Activated CD4-positive, alpha-beta T cell treated with anti-CD3 and anti-CD28 coated beads, Interleukin-2, amount 50 U/mL, for 1 hour (primary cell): ENCODE measurements at regions not wholly inside any gene's neighbourhood (a gene's known extent, or its start where the extent isn't known, plus 50 kb on each side); places are given as distances from the start of the nearest gene placed in this dataset.
A peak's percentile ranks its signal among the peaks of the same experiment; 100 is the strongest.
"Not testable (repeated sequence)": the region's sequence is repeated elsewhere in the genome, so short reads cannot be mapped to it uniquely, and the experiment has no call there.

Source experiments
- DNase-seq: peaks from one replicate; pipeline ENCODE4 v3.0.0-alpha.2; 2020

DNA sequence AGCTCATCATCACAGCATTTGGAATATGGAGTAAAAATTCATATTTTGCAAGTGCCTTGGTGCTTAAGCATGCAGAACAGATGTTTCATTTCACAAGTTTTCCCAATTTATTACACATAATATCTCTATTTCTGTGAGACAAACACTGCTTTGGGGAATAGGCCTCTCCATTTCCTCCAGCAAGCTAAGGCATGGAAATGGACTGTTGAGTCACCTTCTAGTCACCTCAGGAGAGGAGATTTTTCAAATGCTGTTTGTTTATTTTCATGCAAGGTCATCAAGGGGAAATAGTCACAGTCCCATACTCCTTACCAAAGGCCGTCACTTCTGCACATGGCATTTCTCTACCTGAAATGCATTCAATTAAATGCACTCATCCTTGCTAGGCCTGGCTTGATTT, 57.4 kb upstream of the NUTM2D start:
- DNase-seq = not testable (repeated sequence)

DNA sequence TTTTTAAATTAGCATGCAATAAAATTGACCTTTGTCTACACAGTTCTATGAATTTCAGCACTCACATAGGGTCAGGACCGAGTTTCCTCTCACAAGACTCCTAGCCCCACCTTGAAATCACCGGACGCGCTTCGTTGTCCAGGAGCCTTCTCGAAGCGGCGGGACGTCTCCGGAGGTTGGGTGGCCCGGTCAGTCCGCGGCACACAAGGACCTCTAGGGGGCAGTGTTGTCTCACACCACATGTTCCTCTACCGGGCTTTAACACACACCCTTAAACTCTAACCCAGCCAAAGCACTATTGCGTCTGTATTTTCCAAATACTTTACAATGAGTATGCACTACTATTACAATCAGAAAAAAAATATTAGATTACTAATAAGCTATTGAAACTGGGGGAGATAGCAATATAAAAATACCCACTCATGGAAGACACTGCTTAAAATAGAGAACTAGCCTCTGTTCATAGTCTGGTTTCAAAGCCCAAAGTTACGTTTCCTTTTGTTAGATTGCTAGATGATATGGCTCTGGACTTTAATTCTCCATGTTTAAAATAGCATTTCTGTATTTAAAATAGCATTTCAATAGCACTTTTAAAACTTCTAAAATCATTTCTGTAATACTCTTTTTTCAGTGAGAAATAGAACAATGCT, 56.0 kb upstream of the NUTM2D start:
- DNase-seq = peak; percentile 7

DNA sequence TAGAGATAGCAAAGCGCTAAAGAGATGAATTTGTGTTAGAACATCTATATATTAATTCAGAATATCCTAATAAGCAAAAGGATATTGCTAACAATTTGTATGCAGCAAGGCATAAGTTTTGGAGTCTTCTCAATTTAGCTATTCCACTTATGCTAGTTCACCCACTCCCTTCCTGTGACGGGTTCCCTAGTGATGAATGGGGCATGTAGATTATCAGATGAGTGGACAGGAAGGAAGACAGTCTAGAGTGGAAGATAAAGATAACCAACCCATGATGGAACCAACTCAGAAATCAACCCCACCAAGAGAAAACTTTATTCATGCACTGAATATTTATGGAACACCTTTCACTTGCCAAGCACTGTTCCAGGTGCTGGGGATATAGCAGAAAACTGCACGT, 55.4 kb upstream of the NUTM2D start:
- not testable (repeated sequence) for DNase-seq

DNA sequence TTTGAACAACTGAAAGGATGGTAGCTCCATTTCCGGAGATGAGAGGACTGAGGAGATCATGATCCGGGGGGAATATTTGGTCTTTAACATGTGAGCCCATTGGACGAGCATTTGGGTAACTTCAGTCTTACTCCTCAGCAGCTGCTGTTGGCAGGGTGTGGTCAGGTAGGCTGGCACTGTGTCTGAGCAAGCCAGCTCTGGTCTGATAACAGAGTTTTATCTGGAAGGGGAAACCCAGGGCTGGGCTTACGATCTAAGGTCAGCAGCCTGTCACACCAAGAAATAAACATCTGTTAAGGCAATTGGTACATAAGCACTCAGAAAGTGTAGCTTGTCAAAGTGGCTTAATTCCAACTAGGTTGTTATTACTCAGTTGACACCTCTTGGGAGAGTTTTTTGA, 53.8 kb upstream of the NUTM2D start:
- DNase-seq = not testable (repeated sequence)

DNA sequence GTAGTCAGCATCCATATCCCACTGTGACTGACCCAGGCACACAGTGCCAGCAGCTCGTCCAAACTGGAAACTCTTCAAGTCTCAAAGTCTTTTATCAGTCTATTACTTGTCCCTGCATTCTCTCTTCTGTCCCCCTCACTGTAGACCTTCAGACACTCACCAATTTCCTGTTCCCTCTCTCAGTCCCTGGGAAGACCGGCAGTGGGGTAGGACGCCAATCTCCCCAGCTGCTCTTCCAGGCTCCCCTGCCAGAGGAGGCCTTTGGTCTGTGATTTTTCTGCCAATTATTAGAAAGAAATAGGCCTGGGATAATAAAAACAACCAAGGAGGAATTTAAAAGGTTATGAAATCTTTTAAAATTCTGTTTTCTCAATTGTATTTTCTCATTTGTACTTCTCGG, 50.9 kb upstream of the NUTM2D start:
- not testable (repeated sequence) for DNase-seq
